K562 (cell line): ENCODE measurements at regions not wholly inside any gene's neighbourhood (a gene's known extent, or its start where the extent isn't known, plus 50 kb on each side); places are given as distances from the start of the nearest gene placed in this dataset.

Source experiments
- ATAC-seq: fragments of 200-7000 bp; cut with Tn5 transposase; 3 replicates; pipeline ENCODE4 v1.9.1; 2020; ENCODE audit warnings: moderate library complexity
- BruUV-seq: library from RNA; stranded (reverse); fragments of 400-500 nt; replicated peaks from 2 replicates; lab custom pipeline; 2021; lab: Mats Ljungman, UMichigan
- CTCF ChIA-PET: fragments of 300-600 bp; formaldehyde crosslinking; extraction: SDS; loops from one replicate; lab custom pipeline; 2021; ENCODE audit warnings: low intra/inter-chr PET ratio; lab: Yijun Ruan, JAX
- POLR2A ChIA-PET: fragments of 300-600, 350-650 bp; sonication (Branson Sonifier 250); formaldehyde crosslinking; extraction: SDS; loops from one replicate; lab custom pipeline; 2021; ENCODE audit warnings: antibody characterized with exemption, inconsistent platforms; lab: Yijun Ruan, JAX
- DNase-seq, 4 experiments: peaks; one replicate each; pipeline versions ENCODE4 v3.0.0 to v3.0.0-alpha.2; 2011 to 2018; ENCODE audit warnings: low spot score in 3 of 4, mixed read lengths in 3 of 4; ENCODE audit errors: extremely low read depth in 1 of 4
- FAIRE-seq: peaks from 2 replicates; lab custom pipeline; 2011; peaks lifted over from hg19 to GRCh38; lab: Jason Lieb, UNC
- H2AFZ ChIP-seq: 2 replicates; pipeline ENCODE4 v1.6.0; 2011; ENCODE audit warnings: low read depth, low read length, control low read depth, inconsistent platforms
- H3K27ac ChIP-seq: fragments of 200-600 bp; 3 replicates; pipeline ENCODE4 v1.8.0; 2011; ENCODE audit warnings: low read depth, mild to moderate bottlenecking, control low read depth, inconsistent platforms, low read length, moderate library complexity, mixed read lengths; ENCODE audit errors: extremely low read depth
- H3K27me3 ChIP-seq, 2 experiments: fragments of 300-600 bp in 1 of 2; 2 replicates in 1 of 2; 3 replicates in 1 of 2; pipeline versions ENCODE4 v1.6.0 to v1.8.0; 2011; ENCODE audit warnings: inconsistent platforms in 2 of 2, low read length in 2 of 2, mild to moderate bottlenecking in 1 of 2, mixed read lengths in 1 of 2, moderate library complexity in 1 of 2; ENCODE audit not compliant: control insufficient read depth in 2 of 2, insufficient read depth in 2 of 2
- H3K36me3 ChIP-seq: fragments of 300-600 bp; 3 replicates; pipeline ENCODE4 v1.8.0; 2011; ENCODE audit warnings: mild to moderate bottlenecking, low read length, inconsistent platforms; ENCODE audit not compliant: control insufficient read depth, insufficient read depth
- H3K4me1 ChIP-seq, 2 experiments: fragments of 200-600 bp in 1 of 2; replicated peaks in 1 of 2; 2 replicates in 1 of 2; 3 replicates in 1 of 2; pipeline versions ENCODE4 v1.5.1 to v1.8.0; 2011; ENCODE audit warnings: inconsistent platforms in 2 of 2, low read length in 2 of 2, mild to moderate bottlenecking in 1 of 2, mixed read lengths in 1 of 2, moderate library complexity in 1 of 2; ENCODE audit not compliant: control insufficient read depth in 2 of 2, insufficient read depth in 2 of 2
- H3K4me2 ChIP-seq: 2 replicates; pipeline ENCODE4 v1.6.1; 2011; ENCODE audit warnings: low read length, control low read depth, inconsistent platforms, mixed read lengths; ENCODE audit not compliant: insufficient read depth
- H3K4me3 ChIP-seq: fragments of 200-600 bp; sonication (generic), shearing (Covaris generic); 2 replicates; pipeline ENCODE4 v1.5.1; 2016; ENCODE audit warnings: control low read depth, inconsistent platforms
- H3K79me2 ChIP-seq: fragments of 200-600 bp; 3 replicates; pipeline ENCODE4 v1.8.0; 2011; ENCODE audit warnings: low read length, inconsistent platforms; ENCODE audit not compliant: control insufficient read depth, insufficient read depth
- H3K9ac ChIP-seq, 2 experiments: 2 replicates each; pipeline versions ENCODE4 v1.6.0 to v1.6.1; 2011; ENCODE audit warnings: low read depth in 2 of 2, low read length in 2 of 2, control low read depth in 1 of 2, inconsistent platforms in 1 of 2, mild to moderate bottlenecking in 1 of 2, mixed read lengths in 1 of 2; ENCODE audit not compliant: insufficient read depth in 1 of 2
- H3K9me1 ChIP-seq: one replicate; pipeline ENCODE4 v1.6.0; 2011; ENCODE audit warnings: inconsistent platforms, mild to moderate bottlenecking, low read length, moderate library complexity; ENCODE audit not compliant: control insufficient read depth, insufficient read depth
- H3K9me3 ChIP-seq: replicated peaks from 2 replicates; pipeline ENCODE4 v1.5.1; 2011; ENCODE audit warnings: low read depth, low read length, inconsistent platforms; ENCODE audit not compliant: control insufficient read depth, insufficient read depth
- H4K20me1 ChIP-seq: replicated peaks from 2 replicates; pipeline ENCODE4 v1.6.1; 2011; ENCODE audit warnings: low read length, inconsistent platforms, mixed read lengths; ENCODE audit not compliant: control insufficient read depth, insufficient read depth
- CAMTA2 ChIP-seq: fragments of 250-450 bp; sonication (Bioruptor Pico); conservative IDR thresholded peaks from 2 replicates; pipeline ENCODE4 v1.5.1; 2022
- GTF2F1 ChIP-seq: IDR thresholded peaks from 2 replicates; pipeline ENCODE4 v1.6.1; 2011; ENCODE audit warnings: low read depth, low read length, improper control_type of control experiment
- MTA2 ChIP-seq: fragments of 450-650 bp; IDR thresholded peaks from 2 replicates; pipeline ENCODE4 v1.6.1; 2016; ENCODE audit warnings: low read depth
- SUPT5H ChIP-seq: fragments of 450-650 bp; IDR thresholded peaks from 2 replicates; pipeline ENCODE4 v1.6.1; 2016
- TAF1 ChIP-seq: IDR thresholded peaks from 2 replicates; pipeline ENCODE4 v1.6.1; 2011; ENCODE audit warnings: mild to moderate bottlenecking, low read length, moderate library complexity; ENCODE audit not compliant: insufficient read depth, control insufficient read depth, severe bottlenecking; ENCODE audit errors: extremely low read depth
- TAL1 ChIP-seq: fragments of 450-650 bp; IDR thresholded peaks from 2 replicates; pipeline ENCODE4 v1.6.1; 2016; ENCODE audit warnings: mild to moderate bottlenecking
- ZBED1 ChIP-seq: IDR thresholded peaks from 2 replicates; pipeline ENCODE4 v1.6.1; 2014
- ZFP1 ChIP-seq: fragments of 450-650 bp; formaldehyde crosslinking; IDR thresholded peaks from 2 replicates; pipeline ENCODE4 v1.4.0; 2020; ENCODE audit warnings: mild to moderate bottlenecking, mixed read lengths
- ZFPM2 ChIP-seq: fragments of 250-450 bp; sonication (Bioruptor Pico); IDR thresholded peaks from 2 replicates; pipeline ENCODE4 v1.5.1; 2022; ENCODE audit warnings: mild to moderate bottlenecking
- ZNF133 ChIP-seq: fragments of 250-450 bp; sonication (Bioruptor Pico); IDR thresholded peaks from 2 replicates; pipeline ENCODE4 v1.4.0; 2020; ENCODE audit warnings: mild to moderate bottlenecking
- ZNF24 ChIP-seq: fragments of 450-650 bp; IDR thresholded peaks from 2 replicates; pipeline ENCODE4 v1.6.1; 2016
- ZNF766 ChIP-seq: fragments of 200-800 bp; sonication (Bioruptor generic); conservative IDR thresholded peaks from 2 replicates; pipeline ENCODE4 v1.6.1; 2016; ENCODE audit warnings: missing genetic modification characterization, missing compliant biosample characterization
- WGBS: fragments of 100-300 bp; shearing (Covaris generic); methylation state at CpG from one replicate; pipeline ENCODE4 v1.1.6; 2016; ENCODE audit warnings: low coverage, mixed read lengths; ENCODE audit not compliant: insufficient coverage; ENCODE audit errors: missing lambda C conversion rate; 5-methylcytosine and 5-hydroxymethylcytosine counted together
- in situ Hi-C: fragments of 300-500 bp; cut with MboI; formaldehyde crosslinking; loops from 4 replicates; pipeline ENCODE4 v1.15.0; 2018; ENCODE audit warnings: inconsistent platforms, mixed read lengths
- intact Hi-C: fragments of 100-400 bp; cut with micrococcal nuclease; formaldehyde crosslinking; loops from 2 replicates; pipeline ENCODE4 v1.14.2; 2022
- TF ChIP-seq, protein P1 (sequence below): sonication (generic); formaldehyde crosslinking; IDR thresholded peaks from 2 replicates; pipeline ENCODE4 v1.8.1; 2023; ENCODE audit warnings: mild to moderate bottlenecking, missing genetic modification reagents
- TF ChIP-seq, protein P2 (sequence below), 2 experiments: fragments of 450-650 bp; conservative IDR thresholded peaks; 2 replicates each; pipeline ENCODE4 v1.6.1; 2017; ENCODE audit warnings: mild to moderate bottlenecking in 2 of 2, moderate library complexity in 2 of 2

DNA sequence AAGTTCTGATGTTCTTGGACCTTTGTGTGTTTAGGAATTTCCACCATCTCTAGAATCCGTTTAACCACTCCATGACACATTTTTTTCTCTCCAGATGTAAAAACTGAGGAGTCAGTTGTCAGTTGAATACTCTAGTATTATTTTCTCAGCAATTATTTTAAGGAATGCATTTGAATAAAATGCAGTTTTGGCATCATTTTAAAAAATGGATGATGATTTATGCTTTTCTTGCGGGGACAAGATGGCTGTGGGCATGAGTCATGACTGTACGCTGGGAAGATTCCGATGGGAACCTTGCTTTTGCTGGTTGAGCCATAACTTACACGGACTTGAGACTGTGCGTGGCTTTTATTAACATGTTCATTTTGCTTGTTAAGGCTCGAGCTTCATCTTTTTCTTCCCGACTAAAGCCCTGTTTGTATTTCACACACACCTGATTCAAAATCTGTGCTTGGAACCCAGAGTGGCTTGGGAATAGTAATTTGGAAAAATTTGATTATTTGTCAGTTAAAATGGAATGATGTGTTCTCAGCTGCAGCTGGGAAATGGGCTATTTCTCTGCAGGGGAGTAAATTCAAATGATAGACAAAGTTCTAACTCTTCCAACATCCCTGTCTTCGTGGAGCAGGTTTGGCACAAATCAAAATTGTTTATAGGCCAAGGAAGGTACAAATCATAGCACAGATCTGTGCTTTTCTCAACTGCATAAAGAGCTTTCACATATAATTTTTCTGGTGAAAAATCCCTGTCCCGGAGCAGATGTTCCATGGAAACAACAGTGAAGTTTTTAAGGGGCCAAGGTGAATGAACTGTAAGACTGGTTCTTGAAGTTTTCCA is 470.5 kb upstream of the JAG1 start (continued):
- TF ChIP-seq, protein P1, sequence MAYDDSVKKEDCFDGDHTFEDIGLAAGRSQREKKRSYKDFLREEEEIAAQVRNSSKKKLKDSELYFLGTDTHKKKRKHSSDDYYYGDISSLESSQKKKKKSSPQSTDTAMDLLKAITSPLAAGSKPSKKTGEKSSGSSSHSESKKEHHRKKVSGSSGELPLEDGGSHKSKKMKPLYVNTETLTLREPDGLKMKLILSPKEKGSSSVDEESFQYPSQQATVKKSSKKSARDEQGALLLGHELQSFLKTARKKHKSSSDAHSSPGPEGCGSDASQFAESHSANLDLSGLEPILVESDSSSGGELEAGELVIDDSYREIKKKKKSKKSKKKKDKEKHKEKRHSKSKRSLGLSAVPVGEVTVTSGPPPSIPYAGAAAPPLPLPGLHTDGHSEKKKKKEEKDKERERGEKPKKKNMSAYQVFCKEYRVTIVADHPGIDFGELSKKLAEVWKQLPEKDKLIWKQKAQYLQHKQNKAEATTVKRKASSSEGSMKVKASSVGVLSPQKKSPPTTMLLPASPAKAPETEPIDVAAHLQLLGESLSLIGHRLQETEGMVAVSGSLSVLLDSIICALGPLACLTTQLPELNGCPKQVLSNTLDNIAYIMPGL (CRISPR knock-in tag) = no peak
- TF ChIP-seq ZNF24 = no peak
- TF ChIP-seq CAMTA2 (CRISPR knock-in tag) = no peak
- TF ChIP-seq ZBED1 = no peak

DNA sequence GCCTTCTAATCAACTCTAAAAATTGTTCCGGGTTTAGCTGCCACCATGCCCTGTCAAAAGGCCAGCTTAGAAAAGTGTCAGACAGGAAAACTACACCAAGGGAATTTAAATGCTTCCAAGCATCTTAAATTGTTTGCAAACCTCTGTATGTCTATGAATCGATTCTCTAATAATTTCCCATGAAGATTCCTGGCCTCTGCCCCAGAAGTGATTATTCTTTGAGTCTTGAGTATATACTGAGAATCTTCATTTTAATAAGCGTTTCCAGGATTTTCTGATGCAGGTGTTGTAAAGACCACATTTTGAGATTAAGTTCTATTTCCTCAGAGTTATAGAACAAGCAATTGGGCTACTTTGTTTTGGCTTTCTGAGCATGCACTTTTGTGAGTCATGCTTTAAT is 471.8 kb upstream of the JAG1 start:
- H3K4me1 ChIP-seq = no peaks in the 10 kb centered on the region
- no peak overlapping the region for H3K9ac ChIP-seq
- no peak overlapping the region for H2AFZ ChIP-seq
- ChIA-PET CTCF (no interaction called here), POLR2A (interaction anchor here (0.6 kb wide), 1 partner anchor 51 kb away, joined by 3 read pairs; no protein-coding TSS in a partner anchor)
- no TSS peak for BruUV-seq
- H4K20me1 ChIP-seq = no peaks in the 10 kb centered on the region
- no peaks in the 10 kb centered on the region for H3K36me3 ChIP-seq
- H3K9me3 ChIP-seq = no peaks in the 10 kb centered on the region
- DNase-seq = no peak
- 0% methylated on average over 2 of the region's 3 CpGs for WGBS
- no peak overlapping the region for H3K4me3 ChIP-seq
- TF ChIP-seq SUPT5H = no peak
- no peak for TF ChIP-seq GTF2F1
- TF ChIP-seq ZFPM2 (CRISPR knock-in tag) = no peak
- no peak for TF ChIP-seq ZNF133 (CRISPR knock-in tag)
- TF ChIP-seq ZFP1 (CRISPR knock-in tag) = no peak
- no peak for TF ChIP-seq MTA2
- TF ChIP-seq TAF1 = no peak
- TF ChIP-seq ZNF766 (CRISPR knock-in tag) = no peak
- TF ChIP-seq, protein P2, sequence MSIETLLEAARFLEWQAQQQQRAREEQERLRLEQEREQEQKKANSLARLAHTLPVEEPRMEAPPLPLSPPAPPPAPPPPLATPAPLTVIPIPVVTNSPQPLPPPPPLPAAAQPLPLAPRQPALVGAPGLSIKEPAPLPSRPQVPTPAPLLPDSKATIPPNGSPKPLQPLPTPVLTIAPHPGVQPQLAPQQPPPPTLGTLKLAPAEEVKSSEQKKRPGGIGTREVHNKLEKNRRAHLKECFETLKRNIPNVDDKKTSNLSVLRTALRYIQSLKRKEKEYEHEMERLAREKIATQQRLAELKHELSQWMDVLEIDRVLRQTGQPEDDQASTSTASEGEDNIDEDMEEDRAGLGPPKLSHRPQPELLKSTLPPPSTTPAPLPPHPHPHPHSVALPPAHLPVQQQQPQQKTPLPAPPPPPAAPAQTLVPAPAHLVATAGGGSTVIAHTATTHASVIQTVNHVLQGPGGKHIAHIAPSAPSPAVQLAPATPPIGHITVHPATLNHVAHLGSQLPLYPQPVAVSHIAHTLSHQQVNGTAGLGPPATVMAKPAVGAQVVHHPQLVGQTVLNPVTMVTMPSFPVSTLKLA (conservative IDR thresholded peaks at IDR 0.05) = no peak
- TF ChIP-seq TAL1 = no peak
- TF ChIP-seq, all 486 proteins: peak for 0
- Histone ChIP-seq H3K79me2 (no peaks in the 10 kb centered on the region), H3K27me3 (no peaks in the 10 kb centered on the region), H3K9me1 (no peaks in the 10 kb centered on the region), H3K27ac (no peak overlapping the region), H3K4me2 (no peak overlapping the region)
- in situ Hi-C loops (no loop called here), intact Hi-C loops (no loop called here)
- FAIRE-seq (no peak), ATAC-seq (no peak)
